OCI-LY7 (cell line): ENCODE measurements at regions not wholly inside any gene's neighbourhood (a gene's known extent, or its start where the extent isn't known, plus 50 kb on each side); places are given as distances from the start of the nearest gene placed in this dataset.

ENCODE experiments used
- BruUV-seq: library from RNA; stranded (reverse); fragments of 400-500 nt; replicated peaks from 2 replicates; lab custom pipeline; 2021; lab: Mats Ljungman, UMichigan
- CTCF ChIA-PET: fragments of 300-600 bp; sonication (Branson Sonifier 250); formaldehyde crosslinking; loops from one replicate; lab custom pipeline; 2022; ENCODE audit warnings: antibody characterized with exemption; ENCODE audit not compliant: unreplicated experiment; lab: Charles Lee
- POLR2A ChIA-PET: fragments of 300-600 bp; sonication (Branson Sonifier 250); formaldehyde crosslinking; loops from one replicate; lab custom pipeline; 2022; ENCODE audit warnings: antibody characterized with exemption; lab: Charles Lee
- DNase-seq: peaks from one replicate; pipeline ENCODE4 v3.0.0-alpha.2; 2015; ENCODE audit warnings: low spot score
- H2AFZ ChIP-seq: fragments of 200-600 bp; sonication (generic), shearing (Covaris generic); 2 replicates; pipeline ENCODE4 v1.6.1; 2014; ENCODE audit warnings: mild to moderate bottlenecking, antibody characterized with exemption, low read length, moderate library complexity
- H3K27ac ChIP-seq: fragments of 200-600 bp; sonication (generic); 2 replicates; pipeline ENCODE4 v1.5.1; 2014; ENCODE audit warnings: mixed run types, low read depth, mild to moderate bottlenecking, moderate library complexity, low read length, inconsistent platforms; ENCODE audit not compliant: poor library complexity, severe bottlenecking
- H3K36me3 ChIP-seq: fragments of 200-600 bp; sonication (generic); 2 replicates; pipeline ENCODE4 v1.6.1; 2014; ENCODE audit warnings: mild to moderate bottlenecking, antibody characterized with exemption, low read length, moderate library complexity, mixed read lengths; ENCODE audit not compliant: insufficient read depth
- H3K4me1 ChIP-seq: fragments of 200-600 bp; sonication (generic); 2 replicates; pipeline ENCODE4 v1.5.1; 2014; ENCODE audit warnings: mild to moderate bottlenecking, low read length; ENCODE audit not compliant: insufficient read depth, poor library complexity, severe bottlenecking
- H3K4me2 ChIP-seq: fragments of 200-600 bp; sonication (generic); 2 replicates; pipeline ENCODE4 v1.6.1; 2014; ENCODE audit warnings: mild to moderate bottlenecking, low read length
- H3K4me3 ChIP-seq: fragments of 200-600 bp; sonication (generic); 2 replicates; pipeline ENCODE4 v1.5.1; 2014; ENCODE audit warnings: mild to moderate bottlenecking, low read depth, low read length; ENCODE audit not compliant: poor library complexity, severe bottlenecking
- H3K79me2 ChIP-seq: fragments of 200-600 bp; sonication (generic); 2 replicates; pipeline ENCODE4 v1.6.1; 2016; ENCODE audit warnings: low read depth, mild to moderate bottlenecking, low read length, moderate library complexity, mixed read lengths; ENCODE audit not compliant: insufficient read depth
- H3K9me2 ChIP-seq: fragments of 200-600 bp; sonication (generic); 2 replicates; pipeline ENCODE4 v1.6.1; 2016; ENCODE audit warnings: mild to moderate bottlenecking, low read length, mixed read lengths; ENCODE audit not compliant: insufficient read depth
- H3K9me3 ChIP-seq: fragments of 200-600 bp; sonication (generic); 2 replicates; pipeline ENCODE4 v1.6.1; 2014; ENCODE audit warnings: mild to moderate bottlenecking, mixed run types, low read length, mixed read lengths
- H4K20me1 ChIP-seq: fragments of 200-600 bp; sonication (generic); 2 replicates; pipeline ENCODE4 v1.6.1; 2014; ENCODE audit warnings: mild to moderate bottlenecking, antibody characterized with exemption, low read length, moderate library complexity, mixed read lengths; ENCODE audit not compliant: insufficient read depth
- CTCF ChIP-seq: fragments of 200-600 bp; sonication (generic); conservative IDR thresholded peaks from 2 replicates; pipeline ENCODE4 v1.5.1; 2014; ENCODE audit warnings: mild to moderate bottlenecking, antibody characterized with exemption, low read length, moderate library complexity, mixed read lengths
- EZH2phosphoT487 ChIP-seq: fragments of 200-600 bp; sonication (generic); IDR thresholded peaks from 2 replicates; pipeline ENCODE4 v1.6.1; 2018; ENCODE audit warnings: low read depth, borderline replicate concordance, mild to moderate bottlenecking, mixed run types, antibody characterized with exemption, low read length, moderate library complexity, mixed read lengths
- intact Hi-C: fragments of 100-400 bp; cut with micrococcal nuclease; formaldehyde crosslinking; loops from one replicate; pipeline ENCODE4 v1.10.0; 2022; ENCODE audit not compliant: unreplicated experiment

- Histone ChIP-seq H3K36me3 (no peaks in the 10 kb centered on the region), H3K27ac (no peak overlapping the region), H3K9me3 (no peaks in the 10 kb centered on the region), H3K79me2 (no peaks in the 10 kb centered on the region), H3K9me2 (peaks cover 4% of the 10 kb centered on the region; the same call in 1 of the 2 replicates), H3K4me3 (no peak overlapping the region), H3K4me2 (no peak overlapping the region), H3K4me1 (no peaks in the 10 kb centered on the region), H2AFZ (no peak overlapping the region), H4K20me1 (no peaks in the 10 kb centered on the region)
- TF ChIP-seq CTCF (no peak), EZH2phosphoT487 (no peak)
- no peak for DNase-seq
- no TSS peak for BruUV-seq
- CTCF ChIA-PET, result no interaction called here
- intact Hi-C loops, result no loop called here
- POLR2A ChIA-PET, result interaction anchor here (0.6 to 5.0 kb wide), 8 partner anchors 8 to 818 kb away, joined by 3 to 27 read pairs (median 4); no protein-coding TSS in a partner anchor
Measured at GRCh38 chr13:90958866-90959265, 388.6 kb upstream of the MIR17HG start.

- Histone ChIP-seq H3K79me2 (no peaks in the 10 kb centered on the region), H3K4me1 (no peaks in the 10 kb centered on the region), H3K4me3 (no peak overlapping the region), H3K9me3 (no peaks in the 10 kb centered on the region), H3K27ac (no peak overlapping the region), H3K9me2 (no peaks in the 10 kb centered on the region), H4K20me1 (peaks cover 4% of the 10 kb centered on the region; the same call in 1 of the 2 replicates), H2AFZ (peak overlapping the region; percentile 0; the same call in 1 of the 2 replicates), H3K36me3 (no peaks in the 10 kb centered on the region), H3K4me2 (no peak overlapping the region)
- CTCF ChIA-PET, result interaction anchor here (1.0 to 2.2 kb wide), 5 partner anchors 10 to 241 kb away, joined by 3 to 8 read pairs (median 3); no protein-coding TSS in a partner anchor
- intact Hi-C loops, result loop anchor here (1.0 kb wide), 1 partner anchor 49 kb away; no protein-coding TSS in a partner anchor
- BruUV-seq, result no TSS peak
- DNase-seq, result peak; percentile 70
- POLR2A ChIA-PET, result interaction anchor here (0.5 to 3.4 kb wide), 21 partner anchors 10 to 1830 kb away, joined by 3 to 27 read pairs (median 3); no protein-coding TSS in a partner anchor
- TF ChIP-seq EZH2phosphoT487 (no peak), CTCF (no peak)
Measured at GRCh38 chr13:90968166-90968904, 379.2 kb upstream of the MIR17HG start.
